HG02943 (cell line): ENCODE measurements at regions not wholly inside any gene's neighbourhood (a gene's known extent, or its start where the extent isn't known, plus 50 kb on each side); places are given as distances from the start of the nearest gene placed in this dataset.

ENCODE experiments used
- ATAC-seq: cut with Tn5 transposase; IDR thresholded peaks from one replicate; pipeline ENCODE4 v1.9.1; 2021; ENCODE audit warnings: mild to moderate bottlenecking, low read depth, moderate library complexity; ENCODE audit not compliant: unreplicated experiment

DNA sequence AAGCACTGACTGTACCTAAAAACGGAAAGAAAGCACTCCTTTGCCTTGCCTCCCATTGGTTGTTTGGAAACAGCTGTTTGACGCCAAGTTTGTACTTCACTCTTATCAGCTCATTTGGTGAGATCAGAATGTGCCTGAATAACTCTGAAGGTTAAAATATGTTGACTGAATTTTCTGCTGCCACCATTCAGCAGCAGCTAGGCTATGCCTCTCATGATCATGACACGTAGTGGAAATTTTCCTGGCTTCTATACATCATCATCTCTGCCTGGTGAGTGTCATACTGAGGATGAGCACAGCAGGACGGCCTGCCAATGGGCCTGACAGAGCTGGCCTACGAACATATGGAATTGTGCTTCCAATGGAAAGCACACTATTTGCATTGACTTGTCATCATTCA is 704.9 kb upstream of the CITED2 start:
- no peak for ATAC-seq

DNA sequence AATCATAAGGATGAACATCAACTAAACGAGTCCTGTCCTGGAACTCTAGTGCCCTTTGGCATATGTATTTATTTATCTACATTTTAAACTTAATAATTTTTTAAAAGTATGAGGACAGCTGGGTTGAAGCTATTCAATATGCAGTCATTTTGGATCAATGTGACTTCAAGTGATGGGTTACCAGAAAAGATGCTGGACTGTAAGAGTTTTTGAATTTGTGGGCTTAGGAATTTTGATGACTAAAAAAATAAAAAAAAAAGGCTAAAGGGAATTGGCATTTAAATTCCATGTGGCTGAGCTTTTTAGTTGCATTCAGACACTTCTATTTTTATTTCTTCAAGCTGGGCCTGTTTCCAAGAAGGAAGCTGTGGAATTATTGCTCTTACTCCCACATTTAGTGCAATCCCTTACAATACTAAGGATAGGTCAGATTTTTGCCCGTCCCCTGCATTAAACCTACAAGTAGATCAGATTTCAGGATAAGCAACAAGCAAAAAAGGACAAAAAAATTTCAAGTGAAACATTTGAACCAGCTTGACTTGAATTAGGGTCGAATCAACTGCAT is 704.2 kb upstream of the CITED2 start:
- ATAC-seq = no peak

DNA sequence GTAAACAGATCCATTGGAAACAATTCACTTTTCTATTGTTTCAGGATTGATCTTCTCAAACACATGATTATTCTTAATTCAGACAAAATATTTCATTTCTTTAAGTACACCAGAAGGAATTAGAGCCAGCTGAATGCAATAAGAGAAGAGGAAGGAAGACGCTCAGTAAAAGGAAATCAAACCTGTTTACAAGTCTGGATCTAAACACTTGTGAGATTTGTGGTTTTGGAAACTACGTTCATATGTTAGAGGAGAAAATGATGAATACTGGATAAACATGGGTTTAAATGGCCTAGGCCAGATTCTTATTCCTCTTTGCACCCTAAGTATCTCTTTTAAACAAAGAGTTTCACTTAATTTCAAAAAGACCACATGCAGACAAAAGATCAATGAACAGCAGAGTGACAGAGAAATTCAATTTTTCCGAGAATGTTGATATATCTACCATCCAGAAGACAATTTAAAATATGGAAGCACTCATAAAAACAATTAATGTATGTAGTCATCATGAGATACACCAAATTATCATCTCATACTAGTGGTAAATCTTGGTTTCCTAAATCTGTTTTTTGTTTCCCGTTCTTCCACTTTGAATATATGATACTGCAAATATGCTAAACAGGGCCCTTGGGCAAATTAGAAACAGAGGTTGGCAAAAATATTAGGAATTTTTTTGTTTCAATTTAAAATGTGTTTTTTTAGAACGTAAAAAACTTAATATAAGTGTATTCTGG is 703.5 kb upstream of the CITED2 start:
- ATAC-seq = no peak

DNA sequence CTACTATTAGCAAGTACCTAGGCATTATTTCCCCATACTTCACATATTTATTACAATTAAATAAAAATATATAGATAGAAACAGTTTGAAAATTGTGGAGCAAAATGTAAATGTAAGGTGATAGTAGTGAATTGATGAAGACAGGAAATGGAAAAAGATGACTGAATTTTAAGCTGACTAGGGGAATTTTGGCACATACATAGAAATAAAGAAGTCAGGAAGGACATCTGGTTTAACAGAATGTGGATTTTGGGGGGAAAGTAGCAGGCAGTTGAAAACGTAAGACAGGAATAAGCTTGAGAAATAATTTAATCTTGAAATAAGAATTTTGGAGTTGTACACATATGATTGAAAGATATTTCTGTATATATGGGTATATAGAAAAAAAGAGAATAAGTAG is 701.7 kb upstream of the CITED2 start:
- ATAC-seq = no peak

DNA sequence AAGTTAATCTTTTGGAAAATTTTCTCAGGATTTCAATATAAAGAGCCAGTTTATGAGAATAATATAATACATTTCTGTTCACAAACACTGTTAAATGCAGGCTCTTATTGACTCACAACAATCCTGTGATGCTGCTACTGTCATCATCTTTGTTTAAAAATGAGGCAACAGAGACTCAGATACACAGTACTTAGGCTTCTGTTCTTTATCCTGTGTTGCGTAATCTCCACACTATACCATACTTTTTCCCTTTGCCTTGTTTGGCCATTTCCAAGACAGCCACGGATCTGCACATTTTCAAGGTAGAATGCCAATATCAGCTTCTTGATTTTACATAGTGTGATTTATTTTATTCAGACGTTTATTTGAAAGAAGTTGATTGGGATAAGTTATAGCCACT is 699.0 kb upstream of the CITED2 start:
- no peak for ATAC-seq

DNA sequence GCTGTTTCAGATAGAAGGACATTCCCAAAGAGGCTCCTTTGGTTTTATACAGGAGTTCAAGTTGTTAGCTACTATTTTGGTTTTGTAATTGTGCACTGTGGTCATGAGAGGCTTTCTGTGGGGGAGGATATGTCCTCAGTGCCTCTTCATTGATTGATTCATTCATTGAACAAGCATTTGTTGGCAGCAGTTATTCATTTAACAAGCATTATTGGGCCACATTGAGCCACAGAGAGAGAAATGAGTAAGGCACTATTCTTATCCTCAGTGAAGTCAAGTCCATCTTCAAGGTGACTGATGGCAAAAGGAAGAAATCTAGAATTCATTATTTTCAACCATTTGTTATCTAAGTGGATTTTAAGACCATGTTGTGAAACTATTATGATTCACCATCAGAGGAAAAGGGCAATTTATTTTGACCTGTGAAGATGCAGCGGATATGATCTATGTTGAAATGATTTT is 697.2 kb upstream of the CITED2 start:
- ATAC-seq = no peak

DNA sequence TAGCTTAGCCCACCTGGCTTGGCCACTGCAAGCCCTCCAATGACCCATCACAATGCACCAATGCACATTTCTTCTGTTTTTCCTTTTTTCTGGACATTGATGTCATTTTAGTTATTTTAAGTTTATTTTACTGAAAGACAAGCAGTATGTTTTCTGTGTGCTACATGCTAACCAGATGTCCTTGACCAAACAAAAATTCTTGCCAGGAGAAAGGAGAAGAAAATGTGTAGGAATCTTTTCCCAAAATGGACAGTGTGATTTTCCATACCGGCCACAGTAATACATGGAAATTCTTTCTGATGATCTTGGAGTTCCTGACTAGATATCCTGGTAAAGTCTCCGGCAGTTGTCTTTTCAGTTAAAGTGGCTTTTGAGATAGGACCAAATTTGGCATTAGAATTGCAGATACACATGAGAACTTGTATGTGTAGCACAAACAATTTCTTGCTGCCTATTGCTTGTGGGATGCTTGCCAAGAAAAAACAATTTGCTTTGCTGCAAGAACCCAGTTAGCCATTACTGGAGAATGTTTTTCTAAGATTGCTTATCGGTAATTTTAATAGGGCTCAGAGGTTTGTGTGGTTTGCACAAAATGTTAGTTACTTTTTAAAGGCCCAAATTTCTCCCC is 696.5 kb upstream of the CITED2 start:
- ATAC-seq = no peak

DNA sequence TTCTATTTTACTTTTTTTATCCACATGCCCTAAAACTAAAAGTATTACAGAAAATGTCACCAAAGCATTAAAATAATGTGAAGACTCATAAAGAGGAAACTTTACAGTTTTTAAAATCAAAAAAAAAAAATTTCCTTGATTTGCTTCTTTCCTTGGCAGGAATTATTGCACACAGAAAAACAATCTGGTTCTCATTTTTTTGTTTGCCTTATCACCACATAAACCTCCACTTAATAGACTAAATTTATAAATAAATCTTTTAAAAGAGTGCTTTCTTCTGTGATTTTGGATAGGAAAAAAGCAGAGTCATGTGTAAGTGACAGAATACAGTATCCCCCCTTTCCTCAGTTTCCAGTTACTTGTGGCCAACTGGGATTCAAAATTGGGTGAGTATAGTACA is 695.1 kb upstream of the CITED2 start:
- ATAC-seq = no peak

DNA sequence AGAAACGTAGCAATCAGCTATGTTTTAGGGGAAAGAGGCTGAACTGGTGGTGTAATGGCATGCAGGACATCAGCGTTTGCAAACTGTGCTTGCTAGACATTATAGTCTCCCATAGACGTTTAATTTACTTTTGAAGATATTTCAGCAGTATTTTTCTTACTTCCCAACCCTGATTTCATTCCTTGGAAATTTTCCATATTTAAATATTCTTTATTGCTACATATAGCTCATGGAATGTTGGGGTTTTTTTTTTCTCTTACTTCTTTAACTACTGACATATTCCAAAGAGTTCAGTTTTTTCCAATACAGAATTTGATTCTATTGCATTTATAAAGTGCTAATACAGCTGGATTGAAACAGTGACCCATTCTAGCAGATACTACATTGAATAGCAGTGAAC is 694.4 kb upstream of the CITED2 start:
- no peak for ATAC-seq

DNA sequence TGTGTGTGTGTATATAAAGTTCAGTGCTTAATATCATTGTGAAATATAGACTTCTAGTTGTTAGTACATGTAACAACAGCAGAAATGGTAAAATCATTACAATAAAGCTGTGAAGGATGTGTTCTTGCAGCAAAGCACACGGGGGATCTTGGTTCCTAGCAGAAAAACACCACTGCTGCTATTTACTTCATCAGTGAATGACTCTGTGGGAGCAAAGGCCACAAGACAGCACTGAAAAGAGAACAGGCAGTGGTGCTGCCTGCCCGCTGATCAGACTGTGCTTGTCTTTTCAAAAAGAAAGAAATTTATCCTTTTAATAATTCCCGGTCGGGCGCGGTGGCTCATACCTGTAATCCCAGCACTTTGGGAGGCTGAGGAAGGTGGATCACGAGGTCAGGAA is 689.9 kb upstream of the CITED2 start:
- no peak for ATAC-seq

DNA sequence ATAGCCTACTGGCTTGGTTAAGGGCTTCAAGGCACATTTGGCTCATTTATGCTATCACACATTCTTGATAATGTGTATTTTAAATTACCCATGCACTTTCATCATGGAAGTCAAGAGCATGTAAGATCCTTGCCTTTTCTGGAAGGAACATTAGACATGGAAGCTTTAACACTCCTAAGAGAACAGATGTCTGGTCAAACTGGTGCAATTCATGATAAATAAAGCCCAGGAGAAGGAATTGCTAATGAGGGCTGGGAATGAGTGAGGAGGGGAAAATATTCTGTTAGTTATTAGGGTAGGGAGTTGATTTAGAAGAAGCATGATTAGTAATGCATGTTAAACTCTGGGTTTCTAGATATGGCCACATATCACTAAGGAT is 688.6 kb upstream of the CITED2 start:
- ATAC-seq = no peak

DNA sequence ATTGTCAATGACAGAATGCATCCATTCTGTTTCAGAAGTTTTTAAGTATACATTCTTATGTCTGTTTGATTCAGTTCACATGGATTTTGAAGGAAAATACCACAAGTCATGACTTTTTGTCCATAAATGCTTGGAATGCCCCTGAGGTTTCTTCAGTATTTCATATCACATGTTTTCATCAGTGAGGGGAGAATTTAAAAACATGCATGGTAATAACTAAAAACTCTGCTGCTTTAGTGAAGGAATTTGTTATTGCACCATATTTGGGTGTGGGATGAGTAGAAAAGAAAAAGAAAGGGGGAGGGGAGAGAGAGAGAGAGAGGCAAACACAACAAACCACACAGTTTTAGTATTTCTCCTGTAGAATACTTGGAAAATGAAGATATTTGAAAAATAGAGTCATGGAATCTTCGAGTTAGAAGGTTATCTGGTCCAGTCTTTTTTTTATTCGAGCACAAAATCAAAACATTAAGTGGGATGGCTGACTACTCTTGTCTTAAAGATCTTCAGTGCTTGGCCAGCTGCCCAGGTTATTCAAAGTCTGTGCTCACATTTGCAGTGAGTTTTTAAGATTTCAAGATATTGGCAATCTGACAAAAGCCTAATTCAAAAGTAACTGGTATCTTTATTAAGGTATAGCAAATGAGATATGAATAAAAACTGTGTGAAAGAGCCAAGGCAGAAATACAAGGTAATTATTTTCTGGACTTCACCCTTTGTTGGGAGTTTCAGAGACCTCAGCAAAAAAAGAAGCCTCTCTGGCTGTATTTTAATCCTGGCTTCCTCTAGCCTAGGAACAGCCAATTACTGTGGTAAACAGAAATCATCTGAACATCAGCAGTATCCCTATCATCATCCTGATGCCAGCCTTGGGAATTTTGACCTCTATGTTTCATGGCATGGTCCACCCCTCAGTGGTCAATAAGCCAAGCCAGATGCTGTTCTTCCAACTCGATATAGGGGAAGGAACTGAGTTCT is 687.9 kb upstream of the CITED2 start:
- no peak for ATAC-seq

DNA sequence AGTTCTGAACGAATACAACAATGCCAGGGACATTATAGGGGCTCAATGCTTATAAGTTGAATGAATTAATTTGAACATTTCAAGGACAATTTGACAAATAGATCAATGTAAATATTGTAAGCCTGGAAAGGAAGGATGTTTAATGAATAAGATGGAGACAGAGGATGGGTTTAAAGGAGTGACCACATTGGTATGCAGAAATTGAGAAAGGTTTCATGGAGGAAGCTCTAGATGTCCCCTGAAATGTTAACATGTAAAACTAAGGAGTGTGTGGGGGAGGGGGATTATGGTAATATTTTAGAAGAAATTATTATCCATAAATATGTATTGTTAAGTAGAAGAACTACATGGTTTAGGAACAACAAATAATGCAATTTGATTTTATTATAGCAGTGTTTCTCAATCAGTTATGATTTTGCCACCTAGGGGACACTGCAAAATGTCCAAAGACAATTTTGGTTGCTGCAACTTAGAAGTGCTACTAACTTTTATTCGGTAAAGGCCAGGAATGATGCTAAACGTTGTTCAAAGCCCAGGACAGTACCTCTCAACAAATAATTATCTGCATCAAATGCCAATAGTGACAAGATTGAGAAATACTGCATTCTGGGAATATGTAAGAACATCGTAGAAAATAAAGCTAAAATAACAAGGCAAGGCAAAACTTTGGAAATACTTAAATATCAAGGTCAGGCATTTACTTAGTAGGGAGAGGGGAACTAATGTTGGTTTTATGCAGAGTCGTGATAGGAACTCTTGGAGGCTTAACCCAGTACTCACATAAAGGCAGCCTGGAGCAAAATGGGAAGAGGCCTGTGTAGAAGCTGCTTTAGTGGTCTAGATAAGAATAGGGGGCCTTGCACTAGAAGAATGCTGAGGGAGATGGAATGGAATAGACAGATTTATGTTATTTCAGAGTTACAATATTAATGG is 686.9 kb upstream of the CITED2 start:
- ATAC-seq = no peak

DNA sequence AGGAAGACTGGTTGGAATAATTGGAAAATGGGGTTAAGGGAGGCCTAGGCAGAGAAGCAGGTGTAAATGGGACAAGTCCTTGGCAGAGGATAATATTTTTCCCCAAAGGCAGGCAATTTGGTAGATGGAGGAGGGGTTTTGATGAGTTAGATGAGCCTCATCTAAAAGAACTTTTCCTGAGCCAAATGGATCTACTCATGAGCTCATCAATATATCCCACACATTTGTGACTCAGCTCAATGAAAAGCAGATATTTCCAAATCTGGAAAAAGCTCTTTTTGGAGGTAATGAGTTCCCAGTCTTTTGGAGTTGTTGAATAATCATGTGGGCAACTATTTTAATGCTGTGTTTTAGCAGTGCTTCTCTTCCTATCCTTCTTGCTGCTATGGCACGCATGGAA is 685.5 kb upstream of the CITED2 start:
- no peak for ATAC-seq

DNA sequence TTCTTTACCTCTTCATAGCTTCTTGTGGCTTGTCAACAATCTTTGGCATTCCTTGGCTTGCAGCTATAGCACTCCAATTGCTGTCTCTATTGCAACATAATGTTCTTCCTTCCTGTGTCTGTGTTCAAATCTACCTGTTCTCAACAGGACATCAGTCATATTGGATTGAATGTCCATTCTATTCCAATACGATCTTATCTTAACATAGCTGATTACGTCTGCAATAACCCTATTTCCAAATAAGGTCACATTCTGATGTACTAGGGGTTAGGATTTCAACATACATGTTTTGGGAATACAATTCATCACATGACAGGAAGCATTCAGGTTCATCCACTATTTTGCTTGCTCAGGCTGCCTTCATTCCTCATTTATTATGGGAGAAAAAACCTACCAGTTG is 684.4 kb upstream of the CITED2 start:
- no peak for ATAC-seq

DNA sequence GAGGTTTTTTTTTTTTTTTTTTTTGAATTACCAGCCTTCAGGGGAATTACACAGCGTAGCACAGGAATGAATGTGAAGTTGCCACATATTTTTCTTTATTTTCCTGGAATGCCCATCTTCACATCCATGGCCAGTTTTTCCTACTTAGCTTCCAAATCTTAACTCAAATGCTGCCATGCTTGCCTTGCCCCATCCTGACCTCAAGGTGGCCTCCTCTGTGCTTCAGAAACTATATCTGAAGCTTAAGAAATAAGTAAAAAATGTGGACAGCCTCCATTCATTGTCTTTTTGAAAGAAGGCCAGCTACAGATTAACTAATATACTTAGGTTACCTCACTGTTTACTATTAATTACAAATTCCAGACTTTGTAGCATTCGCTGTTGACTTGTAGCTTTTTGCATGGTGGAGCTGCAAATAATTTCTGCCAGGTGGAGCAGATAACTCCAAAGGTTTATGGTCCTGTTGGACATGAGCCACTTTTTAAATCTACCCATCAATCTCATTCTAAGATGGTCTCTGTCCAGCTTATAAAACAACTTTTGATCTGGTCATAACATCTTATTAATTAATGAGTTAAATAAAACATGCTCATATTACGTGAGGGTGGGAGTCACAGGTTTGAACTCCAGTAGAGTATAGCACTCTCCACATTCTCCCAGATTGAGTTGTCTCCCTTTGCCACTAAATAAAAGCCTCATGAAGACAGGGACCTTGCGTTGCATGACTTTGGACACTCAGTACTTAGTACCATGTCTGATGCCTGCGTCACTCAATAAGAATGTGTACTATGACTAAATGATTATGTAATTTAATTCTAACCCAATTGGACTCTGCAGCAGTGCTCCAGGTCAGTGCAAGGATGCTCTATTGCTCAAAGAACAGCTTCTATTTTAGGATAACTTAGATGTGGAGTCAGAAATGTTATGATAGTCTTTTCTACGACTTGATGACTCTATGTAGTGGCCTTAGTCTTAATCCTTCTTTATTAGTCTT is 678.6 kb upstream of the CITED2 start:
- no peak for ATAC-seq

DNA sequence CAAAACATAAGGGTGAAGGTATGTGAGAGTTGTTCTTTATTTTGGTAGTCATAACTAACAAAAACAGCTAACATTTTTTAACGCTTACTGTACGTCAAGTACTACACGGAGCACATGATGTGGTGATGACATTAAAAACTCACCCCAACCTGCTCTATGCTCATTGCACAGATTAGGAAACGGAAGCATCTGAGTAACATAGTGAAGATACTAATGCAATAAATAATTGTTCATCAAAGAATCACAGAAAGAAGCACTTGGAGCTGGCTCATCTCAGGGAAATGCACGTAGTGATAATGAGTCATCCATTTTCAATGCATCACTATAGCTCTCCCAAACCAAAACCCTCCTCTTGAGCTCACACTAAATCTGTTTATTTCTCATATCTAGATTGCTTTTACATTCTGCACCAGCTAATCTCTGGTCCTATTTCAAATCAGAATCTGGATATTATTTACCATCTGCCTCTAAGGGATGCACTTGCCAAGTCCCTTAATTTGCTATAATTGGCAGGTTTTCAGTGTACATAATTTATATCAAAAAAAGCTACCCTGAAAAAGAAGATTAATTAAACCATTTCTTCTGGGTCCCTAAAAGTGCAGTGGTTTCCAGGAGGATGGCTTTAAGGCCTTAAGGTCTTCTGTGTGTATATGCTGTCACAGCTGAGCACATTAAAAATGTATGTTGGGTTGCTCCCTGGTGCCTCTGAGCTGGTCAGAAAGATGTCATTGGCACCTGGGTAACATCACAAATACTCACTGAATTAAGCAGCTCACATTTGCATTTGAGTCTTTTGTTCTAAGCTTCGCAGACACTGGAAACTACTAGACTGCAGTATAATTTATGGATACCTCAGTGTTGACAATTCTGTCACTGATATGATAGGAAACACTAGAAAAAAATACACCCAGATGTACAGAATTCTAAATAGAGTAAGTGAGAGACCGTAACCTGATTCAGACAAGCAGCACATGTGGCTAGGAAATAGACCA is 677.4 kb upstream of the CITED2 start:
- ATAC-seq = no peak
